IMR-90 (cell line): ENCODE measurements at regions not wholly inside any gene's neighbourhood (a gene's known extent, or its start where the extent isn't known, plus 50 kb on each side); places are given as distances from the start of the nearest gene placed in this dataset.

Experiments used
- ATAC-seq: fragments of 200-7000 bp; cut with Tn5 transposase; 2 replicates; pipeline ENCODE4 v1.9.1; 2020; ENCODE audit warnings: low read depth, mild to moderate bottlenecking, moderate library complexity
- BruUV-seq: library from RNA; stranded (reverse); fragments of 400-500 nt; replicated peaks from 2 replicates; lab custom pipeline; 2021; lab: Mats Ljungman, UMichigan
- CTCF ChIA-PET: fragments of 300-600 bp; formaldehyde crosslinking; extraction: SDS; loops from one replicate; lab custom pipeline; 2021; ENCODE audit warnings: antibody characterized with exemption; lab: Yijun Ruan, JAX
- POLR2A ChIA-PET: fragments of 300-600 bp; sonication (Branson Sonifier 250); formaldehyde crosslinking; loops from one replicate; lab custom pipeline; 2022; ENCODE audit warnings: antibody characterized with exemption; ENCODE audit not compliant: unreplicated experiment; lab: Charles Lee
- DNase-seq: peaks from one replicate; pipeline ENCODE4 v3.0.0; 2013
- H2AFZ ChIP-seq: replicated peaks from 2 replicates; pipeline ENCODE3; 2013; ENCODE audit warnings: low read length, mild to moderate bottlenecking; ENCODE audit not compliant: poor library complexity
- H2AK5ac ChIP-seq: 2 replicates; pipeline ENCODE4 v1.6.1; 2013; ENCODE audit warnings: low read depth, low read length, inconsistent platforms
- H2AK9ac ChIP-seq: replicated peaks from 2 replicates; pipeline ENCODE3; 2013; ENCODE audit warnings: mild to moderate bottlenecking, low read depth, low read length, moderate library complexity; ENCODE audit not compliant: poor library complexity
- H2BK120ac ChIP-seq: 2 replicates; pipeline ENCODE4 v1.6.1; 2013; ENCODE audit warnings: low read depth, low read length, inconsistent platforms
- H2BK15ac ChIP-seq: 3 replicates; pipeline ENCODE4 v1.6.1; 2013; ENCODE audit warnings: low read depth, low read length, inconsistent platforms
- H2BK20ac ChIP-seq: 2 replicates; pipeline ENCODE4 v1.6.1; 2013; ENCODE audit warnings: low read depth, mild to moderate bottlenecking, inconsistent platforms, low read length, moderate library complexity
- H2BK5ac ChIP-seq: 2 replicates; pipeline ENCODE4 v1.6.1; 2013; ENCODE audit warnings: mild to moderate bottlenecking, low read depth, low read length, inconsistent platforms; ENCODE audit not compliant: poor library complexity, severe bottlenecking
- H3K14ac ChIP-seq: replicated peaks from 2 replicates; pipeline ENCODE4 v1.6.1; 2013; ENCODE audit warnings: low read depth, low read length, inconsistent platforms
- H3K18ac ChIP-seq: 2 replicates; pipeline ENCODE4 v1.6.1; 2013; ENCODE audit warnings: low read depth, low read length, control low read depth
- H3K23ac ChIP-seq: 2 replicates; pipeline ENCODE4 v1.6.1; 2013; ENCODE audit warnings: low read depth, low read length, inconsistent platforms
- H3K27ac ChIP-seq: 2 replicates; pipeline ENCODE4 v1.5.1; 2013; ENCODE audit warnings: mild to moderate bottlenecking, control low read depth, low read length; ENCODE audit not compliant: insufficient read depth
- H3K27me3 ChIP-seq: 2 replicates; pipeline ENCODE4 v1.6.1; 2013; ENCODE audit warnings: low read length; ENCODE audit not compliant: control insufficient read depth, insufficient read depth
- H3K36me3 ChIP-seq: 2 replicates; pipeline ENCODE4 v1.6.1; 2013; ENCODE audit warnings: low read length, mixed read lengths; ENCODE audit not compliant: control insufficient read depth, insufficient read depth
- H3K4ac ChIP-seq: 2 replicates; pipeline ENCODE4 v1.6.1; 2013; ENCODE audit warnings: low read depth, low read length, inconsistent platforms
- H3K4me1 ChIP-seq: 2 replicates; pipeline ENCODE4 v1.6.1; 2013; ENCODE audit warnings: low read length, mixed read lengths; ENCODE audit not compliant: control insufficient read depth, insufficient read depth
- H3K4me2 ChIP-seq: 2 replicates; pipeline ENCODE4 v1.6.1; 2013; ENCODE audit warnings: low read depth, mild to moderate bottlenecking, control low read depth, low read length, moderate library complexity
- H3K4me3 ChIP-seq: 2 replicates; pipeline ENCODE4 v1.5.1; 2013; ENCODE audit warnings: low read depth, mild to moderate bottlenecking, control low read depth, low read length, moderate library complexity; ENCODE audit not compliant: insufficient read depth
- H3K56ac ChIP-seq: 2 replicates; pipeline ENCODE4 v1.6.1; 2013; ENCODE audit warnings: low read length, inconsistent platforms; ENCODE audit not compliant: insufficient read depth; ENCODE audit errors: extremely low read depth
- H3K79me1 ChIP-seq, 2 experiments: 2 replicates each; pipeline ENCODE4 v1.6.1; 2013; ENCODE audit warnings: low read length in 2 of 2, inconsistent platforms in 1 of 2, low read depth in 1 of 2
- H3K9ac ChIP-seq: 2 replicates; pipeline ENCODE4 v1.6.1; 2013; ENCODE audit warnings: low read depth, low read length, control low read depth
- H3K9me1 ChIP-seq: 2 replicates; pipeline ENCODE4 v1.6.1; 2013; ENCODE audit warnings: low read length, inconsistent platforms; ENCODE audit not compliant: insufficient read depth
- H3K9me3 ChIP-seq: 2 replicates; pipeline ENCODE4 v1.6.1; 2013; ENCODE audit warnings: low read length; ENCODE audit not compliant: control insufficient read depth, insufficient read depth
- H4K20me1 ChIP-seq: 2 replicates; pipeline ENCODE4 v1.6.1; 2013; ENCODE audit warnings: low read length, inconsistent platforms; ENCODE audit not compliant: insufficient read depth
- H4K5ac ChIP-seq: 2 replicates; pipeline ENCODE4 v1.6.1; 2013; ENCODE audit warnings: mild to moderate bottlenecking, low read depth, low read length, control low read depth
- H4K8ac ChIP-seq, 2 experiments: 2 replicates each; pipeline ENCODE4 v1.6.1; 2013; ENCODE audit warnings: low read depth in 2 of 2, low read length in 2 of 2, control low read depth in 1 of 2, inconsistent platforms in 1 of 2
- H4K91ac ChIP-seq: 2 replicates; pipeline ENCODE4 v1.6.1; 2013; ENCODE audit warnings: low read depth, low read length, inconsistent platforms; ENCODE audit not compliant: insufficient read depth
- BHLHE40 ChIP-seq: fragments of 150-350 bp; IDR thresholded peaks from 2 replicates; pipeline ENCODE4 v1.6.1; 2016; ENCODE audit warnings: mild to moderate bottlenecking, low read depth, low read length
- CEBPB ChIP-seq: IDR thresholded peaks from 2 replicates; pipeline ENCODE4 v1.6.1; 2012; ENCODE audit warnings: low read depth, low read length, improper control_type of control experiment
- MAZ ChIP-seq: IDR thresholded peaks from 2 replicates; pipeline ENCODE4 v1.6.1; 2012; ENCODE audit warnings: low read depth, mild to moderate bottlenecking, low read length, improper control_type of control experiment, moderate library complexity, borderline replicate concordance
- MXI1 ChIP-seq: IDR thresholded peaks from 2 replicates; pipeline ENCODE4 v1.6.1; 2012; ENCODE audit warnings: low read depth, mild to moderate bottlenecking, low read length, moderate library complexity, borderline replicate concordance
- POLR2A ChIP-seq: IDR thresholded peaks from 2 replicates; pipeline ENCODE4 v1.6.1; 2012; ENCODE audit warnings: mild to moderate bottlenecking, low read depth, low read length
- RFX5 ChIP-seq: IDR thresholded peaks from 2 replicates; pipeline ENCODE4 v1.8.0; 2012; ENCODE audit warnings: low read depth, mild to moderate bottlenecking, low read length, moderate library complexity
- USF2 ChIP-seq: fragments of 150-350 bp; IDR thresholded peaks from 2 replicates; pipeline ENCODE4 v1.6.1; 2017; ENCODE audit warnings: mild to moderate bottlenecking, antibody characterized with exemption, low read length, low read depth
- WGBS, 2 experiments: methylation state at CpG; one replicate each; pipeline versions ENCODE4 v1.1.5 to v1.1.7; 2013; ENCODE audit warnings: missing lambda C conversion rate in 2 of 2; ENCODE audit not compliant: insufficient read length in 1 of 2; ENCODE audit errors: extremely low coverage in 2 of 2; 5-methylcytosine and 5-hydroxymethylcytosine counted together
- dilution Hi-C: fragments of 300-500 bp; cut with HindIII; formaldehyde crosslinking; loops from one replicate; pipeline ENCODE4 v1.14.3; 2018; ENCODE audit warnings: low sequenced_read_pairs; ENCODE audit not compliant: unreplicated experiment
- in situ Hi-C: fragments of 300-500 bp; cut with MboI; formaldehyde crosslinking; loops from 3 replicates; pipeline ENCODE4 v1.14.3; 2019; ENCODE audit warnings: low sequenced_read_pairs, inconsistent platforms, mixed read lengths
- intact Hi-C: fragments of 100-400 bp; cut with micrococcal nuclease; formaldehyde crosslinking; loops from 2 replicates; pipeline ENCODE4 v1.10.0; 2022
- TF ChIP-seq, protein P1 (sequence below): conservative IDR thresholded peaks from 2 replicates; pipeline ENCODE4 v1.5.1; 2012; ENCODE audit warnings: mild to moderate bottlenecking, low read depth, low read length, improper control_type of control experiment

DNA sequence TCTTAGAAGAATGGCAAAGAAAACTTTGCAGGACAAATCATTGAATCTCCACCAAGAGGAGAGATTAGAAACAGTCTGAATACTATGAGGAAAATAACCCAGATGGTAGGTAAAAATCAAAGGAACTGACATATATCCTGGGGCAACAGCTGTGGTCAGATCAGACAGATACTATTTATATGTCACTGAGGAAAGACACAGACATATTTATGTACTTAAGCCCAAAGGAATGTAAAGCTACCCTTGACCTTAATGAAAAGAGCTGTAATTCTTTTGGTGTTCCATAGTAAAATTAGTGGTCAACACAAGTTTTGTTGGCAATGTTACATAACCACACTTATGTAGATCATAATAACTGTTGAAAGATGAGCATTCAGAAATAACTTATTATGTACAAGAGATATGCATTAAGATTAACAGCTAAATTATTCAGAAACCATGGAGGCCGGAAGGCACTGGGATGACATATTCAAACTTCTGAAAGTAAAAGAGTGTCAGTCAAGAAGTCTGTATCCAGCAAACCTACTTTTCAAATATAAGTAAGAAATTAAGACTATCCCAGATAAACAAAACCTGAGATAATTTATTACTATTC is 166.1 kb upstream of the SAMSN1 start:
- POLR2A ChIA-PET: no interaction called here
- H3K36me3 ChIP-seq: no peaks in the 10 kb centered on the region
- no peak overlapping the region for H2BK15ac ChIP-seq
- no peak overlapping the region for H2AK5ac ChIP-seq
- in situ Hi-C loops (no loop called here), dilution Hi-C loops (no loop called here), intact Hi-C loops (no loop called here)
- ATAC-seq: no peak
- no peaks in the 10 kb centered on the region for H4K20me1 ChIP-seq
- no peak for DNase-seq
- H3K23ac ChIP-seq: no peak overlapping the region
- H3K4me3 ChIP-seq: no peak overlapping the region
- no peaks in the 10 kb centered on the region for H3K9me1 ChIP-seq
- no peaks in the 10 kb centered on the region for H3K9me3 ChIP-seq
- no peak overlapping the region for H4K5ac ChIP-seq
- no peaks in the 10 kb centered on the region for H3K79me1 ChIP-seq
- TF ChIP-seq MAZ: no peak
- no peak for TF ChIP-seq MXI1
- TF ChIP-seq USF2: no peak
- TF ChIP-seq, protein P1, sequence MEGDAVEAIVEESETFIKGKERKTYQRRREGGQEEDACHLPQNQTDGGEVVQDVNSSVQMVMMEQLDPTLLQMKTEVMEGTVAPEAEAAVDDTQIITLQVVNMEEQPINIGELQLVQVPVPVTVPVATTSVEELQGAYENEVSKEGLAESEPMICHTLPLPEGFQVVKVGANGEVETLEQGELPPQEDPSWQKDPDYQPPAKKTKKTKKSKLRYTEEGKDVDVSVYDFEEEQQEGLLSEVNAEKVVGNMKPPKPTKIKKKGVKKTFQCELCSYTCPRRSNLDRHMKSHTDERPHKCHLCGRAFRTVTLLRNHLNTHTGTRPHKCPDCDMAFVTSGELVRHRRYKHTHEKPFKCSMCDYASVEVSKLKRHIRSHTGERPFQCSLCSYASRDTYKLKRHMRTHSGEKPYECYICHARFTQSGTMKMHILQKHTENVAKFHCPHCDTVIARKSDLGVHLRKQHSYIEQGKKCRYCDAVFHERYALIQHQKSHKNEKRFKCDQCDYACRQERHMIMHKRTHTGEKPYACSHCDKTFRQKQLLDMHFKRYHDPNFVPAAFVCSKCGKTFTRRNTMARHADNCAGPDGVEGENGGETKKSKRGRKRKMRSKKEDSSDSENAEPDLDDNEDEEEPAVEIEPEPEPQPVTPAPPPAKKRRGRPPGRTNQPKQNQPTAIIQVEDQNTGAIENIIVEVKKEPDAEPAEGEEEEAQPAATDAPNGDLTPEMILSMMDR: no peak
- no peak for TF ChIP-seq POLR2A
- TF ChIP-seq CEBPB: no peak
- no peak for TF ChIP-seq RFX5
- TF ChIP-seq BHLHE40: no peak
- no TSS peak for BruUV-seq
- no peak overlapping the region for H3K9ac ChIP-seq
- WGBS, 2 experiments: no CpG with 5 or more reads among the region's 1 CpG
- no peak overlapping the region for H3K18ac ChIP-seq
- H3K27ac ChIP-seq: no peak overlapping the region
- no peak overlapping the region for H2BK5ac ChIP-seq
- no peak overlapping the region for H2AFZ ChIP-seq
- no peaks in the 10 kb centered on the region for H3K27me3 ChIP-seq
- CTCF ChIA-PET: no interaction called here
- H2BK120ac ChIP-seq: no peak overlapping the region
- H2BK20ac ChIP-seq: no peak overlapping the region
- no peak overlapping the region for H3K14ac ChIP-seq
- no peak overlapping the region for H2AK9ac ChIP-seq
- no peak overlapping the region for H4K8ac ChIP-seq
- H3K4ac ChIP-seq: no peak overlapping the region
- no peaks in the 10 kb centered on the region for H3K4me1 ChIP-seq
- no peak overlapping the region for H4K91ac ChIP-seq
- H3K56ac ChIP-seq: no peak overlapping the region
- no peak overlapping the region for H3K4me2 ChIP-seq
